HG03565 (cell line): ENCODE measurements at regions not wholly inside any gene's neighbourhood (a gene's known extent, or its start where the extent isn't known, plus 50 kb on each side); places are given as distances from the start of the nearest gene placed in this dataset.
"Not testable (repeated sequence)": the region's sequence is repeated elsewhere in the genome, so short reads cannot be mapped to it uniquely, and the experiment has no call there.

Experiments
- ATAC-seq: cut with Tn5 transposase; IDR thresholded peaks from one replicate; pipeline ENCODE4 v1.9.1; 2021; ENCODE audit warnings: mild to moderate bottlenecking, moderate library complexity; ENCODE audit not compliant: unreplicated experiment

DNA sequence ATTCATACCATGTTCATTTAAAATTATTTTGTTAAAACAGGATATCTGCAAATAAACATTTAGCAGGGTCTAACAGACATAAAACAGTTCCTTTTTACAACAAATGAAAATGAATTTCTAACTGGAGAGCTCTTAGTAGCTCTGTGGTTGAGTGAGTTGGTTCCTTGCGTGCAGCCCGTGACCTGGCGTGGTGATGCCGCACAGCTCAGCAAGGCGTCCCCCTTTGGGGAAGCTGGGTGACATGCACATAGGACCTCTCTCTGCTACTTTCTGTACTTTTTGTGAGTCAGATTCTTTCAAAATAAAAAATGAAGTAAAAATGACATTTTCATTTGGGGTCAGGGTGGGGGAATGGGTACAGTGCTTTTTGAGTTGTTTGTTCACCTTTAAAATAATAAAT is 75.9 kb downstream of the NPIPB11 start:
- ATAC-seq, result not testable (repeated sequence)

DNA sequence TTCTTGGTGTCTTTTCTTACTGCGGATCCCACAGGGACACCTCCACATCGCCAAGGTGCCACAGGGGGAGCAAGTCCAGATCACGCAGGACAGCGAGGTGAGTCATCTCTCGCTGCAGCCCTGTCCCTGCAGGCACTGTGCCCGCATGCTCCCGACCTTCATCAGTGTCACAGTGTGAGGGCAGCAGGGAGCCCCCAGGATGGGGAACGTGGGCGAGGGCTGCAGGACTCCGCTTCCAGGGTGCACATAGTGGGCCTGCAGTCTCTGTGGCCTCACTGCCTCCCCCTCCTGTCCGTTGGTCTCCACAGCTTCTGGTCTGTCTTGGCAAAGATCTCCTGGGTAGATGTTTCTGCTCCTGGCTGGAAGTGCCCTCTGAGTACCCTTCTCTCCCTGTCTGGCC is 78.0 kb downstream of the NPIPB11 start:
- ATAC-seq, result not testable (repeated sequence)

DNA sequence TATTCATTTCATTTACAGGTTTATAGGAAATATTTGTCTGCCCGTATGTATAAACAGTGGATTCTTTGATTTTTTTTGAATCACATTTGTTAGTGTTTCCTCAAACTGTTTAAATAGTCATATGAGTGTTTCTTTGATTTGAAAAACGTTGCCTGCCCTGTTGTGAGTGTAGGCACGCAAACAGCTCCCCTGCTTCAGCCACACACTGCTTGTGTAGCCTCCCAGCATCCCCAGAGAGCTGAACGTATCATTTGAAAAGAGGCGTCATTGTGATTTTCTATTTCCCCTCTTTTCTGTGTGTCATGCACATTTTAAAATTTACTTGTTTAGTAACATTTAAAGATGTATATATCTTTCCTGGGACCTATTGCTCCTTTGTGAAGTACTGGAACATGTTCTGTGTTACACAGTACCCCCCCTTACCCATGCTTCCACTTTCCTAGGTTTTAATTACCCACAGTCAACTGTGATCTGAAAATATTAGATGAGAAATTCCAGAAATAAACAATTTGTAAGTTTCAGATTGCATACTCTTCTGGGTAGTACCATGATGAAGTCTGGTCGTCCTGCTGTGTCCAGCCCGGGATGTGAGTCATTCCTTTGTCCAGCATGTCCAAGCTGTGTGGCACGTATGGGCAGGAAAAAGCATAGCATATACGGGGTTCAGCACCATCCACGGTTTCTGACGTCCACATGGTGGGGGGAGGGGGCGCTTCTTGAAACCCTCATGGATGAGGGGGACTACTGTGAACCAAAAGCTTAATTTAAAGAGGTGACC is 78.7 kb downstream of the NPIPB11 start:
- not testable (repeated sequence) for ATAC-seq

DNA sequence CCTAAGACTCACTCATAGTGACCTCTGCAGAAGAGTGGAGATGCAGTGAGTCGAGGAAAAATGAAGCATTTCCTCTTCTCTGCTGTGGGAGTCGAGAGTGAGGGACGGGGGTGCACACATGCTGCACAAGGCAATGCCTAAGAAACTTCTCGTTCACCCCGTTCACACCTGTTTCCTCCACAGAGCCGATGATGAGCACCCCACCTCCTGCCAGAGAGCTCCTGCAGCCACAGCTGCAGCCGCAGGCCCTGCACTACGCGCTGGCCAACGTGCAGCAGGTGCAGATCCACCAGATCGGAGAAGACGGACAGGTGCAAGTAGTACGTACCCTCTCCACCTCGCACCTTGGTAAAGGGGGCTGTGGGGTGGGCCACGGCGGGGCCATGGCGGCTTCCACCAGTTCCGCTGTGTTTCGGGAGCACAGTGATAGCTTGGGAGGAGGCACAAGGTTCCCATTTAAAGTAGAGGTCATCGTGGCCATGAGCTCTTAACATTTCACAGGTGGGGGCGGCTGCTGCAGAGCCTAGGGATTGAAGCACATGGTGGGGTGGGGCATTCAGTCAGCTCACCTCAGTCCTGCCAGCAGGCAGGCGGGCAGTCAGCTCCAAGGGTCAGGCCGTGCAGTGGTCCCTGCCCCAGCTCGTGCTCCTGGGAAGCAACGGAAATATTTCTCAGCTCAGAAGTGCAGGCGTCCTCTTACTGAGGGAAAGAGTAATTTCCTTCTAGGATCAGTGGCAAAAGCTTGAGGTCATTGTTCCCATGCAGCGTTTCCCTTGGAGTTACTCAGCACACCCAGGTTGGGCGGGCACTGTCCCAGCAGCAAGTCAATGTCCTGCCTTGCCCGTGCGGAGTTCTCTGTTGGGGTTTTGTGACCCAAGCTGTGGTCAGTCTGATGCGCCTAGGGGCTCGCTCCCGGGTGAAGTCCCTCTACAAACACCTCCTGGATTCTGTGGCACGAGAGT is 80.1 kb downstream of the NPIPB11 start:
- not testable (repeated sequence) for ATAC-seq

DNA sequence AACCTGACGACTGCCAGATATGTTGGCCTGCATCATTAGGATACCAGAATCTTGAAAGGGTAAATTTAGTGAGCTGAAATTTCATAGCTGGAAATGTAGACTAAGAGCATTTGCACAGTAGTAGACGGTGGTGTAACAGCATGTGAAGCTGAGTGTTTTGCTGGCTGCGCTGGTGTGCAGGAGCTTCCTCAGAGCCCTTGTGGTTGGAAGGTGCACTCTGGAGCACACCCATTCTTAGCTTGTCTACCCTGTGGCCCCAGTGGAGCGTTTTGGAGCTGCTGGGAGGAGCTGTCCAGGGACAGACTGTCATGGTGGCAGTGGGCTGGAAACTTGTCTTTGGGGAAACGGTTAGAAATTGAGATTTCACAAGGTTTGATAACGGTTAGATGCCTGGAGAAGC is 82.8 kb downstream of the NPIPB11 start:
- ATAC-seq, result not testable (repeated sequence)

DNA sequence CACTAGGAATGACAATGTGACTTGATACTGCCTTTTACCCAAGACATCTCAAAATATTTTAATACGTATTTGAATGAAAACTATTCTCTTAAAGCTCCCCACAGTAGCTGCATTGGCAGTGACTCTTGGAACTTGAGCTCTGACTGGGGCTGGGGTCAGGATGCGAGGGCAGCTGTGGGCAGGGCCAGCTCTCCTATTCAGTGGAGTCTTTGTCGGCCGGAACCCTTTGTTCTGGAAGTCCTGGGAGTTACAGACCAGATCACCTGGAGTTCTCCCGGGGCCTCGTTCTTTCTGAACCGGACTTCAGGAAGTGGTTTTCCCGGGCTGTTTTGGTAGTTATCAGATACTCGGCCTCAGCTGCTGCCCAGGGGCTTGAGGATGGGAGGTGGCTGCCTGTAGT is 84.9 kb downstream of the NPIPB11 start:
- ATAC-seq, result no peak

DNA sequence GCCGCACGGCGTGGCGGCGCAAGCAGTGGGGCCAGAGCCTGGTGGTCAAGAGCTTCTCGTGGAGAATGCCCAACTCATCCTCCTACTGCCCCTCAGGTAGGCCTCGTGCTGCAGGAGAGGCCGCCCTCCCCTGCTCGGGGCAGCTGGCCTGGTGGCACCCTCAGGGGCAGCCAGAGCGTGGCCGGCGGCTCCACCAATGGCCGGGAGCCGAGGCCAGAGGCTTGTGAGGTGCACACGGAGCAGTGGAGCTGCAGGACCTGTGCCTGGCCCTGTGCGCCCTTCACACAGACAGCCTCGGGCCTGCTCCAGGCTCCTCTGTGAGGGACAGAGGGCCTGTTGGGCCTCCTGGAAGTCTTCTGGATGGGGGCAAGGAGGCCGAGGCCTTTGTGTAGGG is 85.5 kb downstream of the NPIPB11 start:
- ATAC-seq, result no peak

DNA sequence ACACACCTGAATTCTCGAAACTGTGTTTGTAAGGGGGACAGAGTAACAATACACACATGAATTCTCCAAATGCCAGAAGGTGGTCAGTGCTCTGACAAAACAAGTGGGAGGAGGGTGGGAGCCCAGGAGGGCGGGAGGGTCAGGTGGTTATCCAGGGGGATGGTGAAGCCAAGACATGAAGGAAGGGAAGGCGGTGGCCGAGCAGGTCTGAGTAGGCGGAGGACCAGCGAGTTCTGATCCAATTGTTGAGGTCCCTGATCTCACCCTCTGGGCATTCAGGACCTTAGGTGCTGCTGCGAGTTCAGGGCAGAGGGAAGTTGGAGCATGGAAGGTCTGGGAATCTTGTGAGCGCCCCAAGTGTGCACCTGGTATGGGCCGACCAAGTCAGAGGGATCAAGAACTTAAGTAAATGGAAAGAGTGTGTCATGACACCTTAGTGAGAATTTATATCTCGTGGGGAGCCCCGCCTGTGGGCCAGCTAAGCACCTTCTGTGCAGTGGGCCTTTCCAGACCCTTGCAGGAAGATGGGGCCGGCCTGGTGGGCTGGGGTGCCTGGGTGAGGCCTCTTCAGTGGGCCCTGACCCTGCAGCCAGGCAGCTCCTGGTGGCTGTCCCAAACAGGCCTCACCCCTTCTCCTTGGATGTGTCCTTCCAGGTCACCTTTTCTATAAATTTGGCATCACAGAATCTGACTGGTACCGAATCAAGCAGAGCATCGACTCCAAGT is 86.1 kb downstream of the NPIPB11 start:
- no peak for ATAC-seq

DNA sequence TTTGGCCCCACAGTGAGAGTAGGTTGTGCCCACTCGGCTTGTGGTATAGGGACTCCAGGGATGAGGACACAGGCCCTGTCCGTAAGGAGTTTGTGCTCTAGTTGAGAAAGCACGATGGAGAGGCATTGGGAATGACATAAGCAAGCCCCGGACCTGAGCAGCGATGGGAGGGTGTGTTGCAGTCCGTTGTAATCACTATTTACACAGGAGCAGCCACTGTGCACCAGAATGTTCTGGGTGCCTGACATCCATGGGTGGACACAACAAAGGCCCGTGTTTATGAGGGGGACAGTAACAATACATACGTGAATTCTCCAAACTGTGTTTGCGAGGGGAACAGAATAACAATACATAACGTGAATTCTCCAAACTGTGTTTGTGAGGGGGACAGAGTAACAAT is 86.8 kb downstream of the NPIPB11 start:
- ATAC-seq, result no peak

DNA sequence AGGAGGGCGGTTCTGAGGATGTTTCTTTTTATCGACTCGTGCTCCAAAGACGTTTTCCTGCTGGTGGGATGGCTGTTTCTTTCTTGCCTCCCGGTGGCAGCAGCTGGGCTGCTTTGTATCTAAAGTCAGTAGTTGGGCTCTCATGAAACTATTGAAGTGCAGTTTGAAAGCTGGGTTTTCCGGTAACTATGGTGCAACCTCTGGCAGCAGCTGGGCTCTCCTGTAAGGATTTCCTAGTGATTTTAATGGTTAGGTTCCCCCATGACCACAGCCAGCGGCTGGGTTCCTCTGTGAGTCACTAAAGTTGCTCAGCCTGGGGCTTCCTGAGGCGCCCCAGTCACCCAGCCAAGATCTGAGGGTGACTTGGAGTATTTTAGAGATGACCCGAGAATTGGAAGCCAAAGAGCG is 87.9 kb downstream of the NPIPB11 start:
- not testable (repeated sequence) for ATAC-seq

DNA sequence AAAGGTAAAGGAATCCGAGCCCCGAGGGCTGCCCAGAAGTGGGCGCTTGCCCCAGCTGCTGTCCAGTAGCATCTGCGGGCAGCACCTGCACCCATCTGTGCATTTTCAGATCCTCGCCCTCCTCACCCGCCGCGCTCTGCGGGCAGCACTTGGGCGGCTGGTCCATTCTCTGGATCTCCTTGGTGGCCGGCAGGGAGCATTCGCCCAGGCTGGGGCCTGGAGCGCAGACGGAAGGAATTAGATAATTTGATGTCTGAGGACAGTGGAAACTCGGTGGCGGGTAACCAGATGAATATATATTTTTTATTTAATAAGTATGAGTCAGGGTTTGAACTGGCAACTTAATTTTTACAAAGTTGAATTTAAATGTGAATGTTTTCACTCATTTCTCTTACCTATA is 88.5 kb downstream of the NPIPB11 start:
- no peak for ATAC-seq

DNA sequence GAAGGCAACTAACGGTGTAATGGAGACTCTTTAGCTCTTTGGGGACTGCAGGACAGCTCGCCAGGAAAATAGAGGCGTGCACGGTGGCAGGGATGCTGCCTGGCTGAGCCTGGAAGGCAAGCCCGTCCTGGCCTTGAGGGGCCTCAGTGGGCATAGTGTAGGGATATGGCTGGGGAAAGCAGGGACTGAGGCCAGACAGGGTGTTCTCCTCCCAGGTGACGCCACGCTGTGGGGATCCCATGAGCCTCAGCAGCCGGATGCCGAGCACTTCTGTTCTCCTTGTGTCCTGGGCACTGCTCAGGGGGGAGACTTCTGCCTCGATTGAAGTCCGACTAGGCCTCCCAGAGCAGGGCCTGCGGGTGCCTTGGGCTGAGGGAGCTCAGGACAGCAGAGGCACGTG is 89.2 kb downstream of the NPIPB11 start:
- ATAC-seq, result no peak

DNA sequence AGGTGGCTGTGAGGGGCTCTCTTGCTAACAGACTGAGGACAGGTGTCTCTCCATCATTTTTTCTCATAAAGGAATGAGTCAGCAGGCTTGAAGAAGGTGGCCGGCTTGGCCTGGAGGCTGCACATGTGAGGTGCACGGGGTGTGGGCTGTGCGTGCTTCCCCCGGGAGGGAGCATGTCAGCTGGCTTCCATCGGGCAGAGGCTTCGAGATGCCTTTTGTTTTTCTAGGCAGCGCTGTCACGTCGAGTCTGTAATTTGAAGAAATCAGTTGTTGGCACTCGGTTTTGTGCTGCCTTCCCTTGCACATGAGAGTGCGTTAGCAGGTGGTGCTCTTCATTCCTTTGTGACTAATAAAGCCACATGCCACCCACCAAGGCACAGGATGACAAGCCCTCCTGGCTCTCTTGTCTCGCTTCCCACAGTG is 89.7 kb downstream of the NPIPB11 start:
- no peak for ATAC-seq

DNA sequence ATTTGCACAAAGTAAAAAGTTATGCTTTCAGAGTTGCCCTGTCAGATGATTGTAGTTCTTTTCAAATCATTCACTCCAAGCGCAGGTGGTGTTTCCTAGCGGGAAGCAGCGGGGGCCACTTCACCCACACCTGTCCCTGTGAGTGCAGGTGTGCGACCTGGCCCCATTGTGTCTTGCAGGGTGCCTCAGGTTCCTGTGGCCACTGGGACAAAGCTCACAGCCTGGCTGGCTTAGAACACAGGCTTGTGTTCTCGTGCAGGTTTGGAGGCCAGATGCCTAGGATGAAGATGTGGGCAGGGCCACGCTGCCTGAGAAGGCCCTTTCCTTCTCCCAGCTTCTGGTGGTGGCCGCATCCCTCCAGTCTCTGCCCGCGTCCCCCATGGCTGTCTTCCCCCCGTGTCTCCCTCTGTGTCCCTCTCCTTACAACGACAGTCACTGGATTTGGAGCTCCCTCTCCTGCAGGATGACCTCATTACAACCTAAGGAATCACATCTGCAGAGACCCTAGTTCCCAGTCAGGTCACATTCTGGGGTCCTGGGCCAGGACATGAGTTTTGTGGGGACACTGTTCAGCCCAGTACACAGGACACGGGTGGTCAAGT is 90.5 kb downstream of the NPIPB11 start:
- no peak for ATAC-seq

DNA sequence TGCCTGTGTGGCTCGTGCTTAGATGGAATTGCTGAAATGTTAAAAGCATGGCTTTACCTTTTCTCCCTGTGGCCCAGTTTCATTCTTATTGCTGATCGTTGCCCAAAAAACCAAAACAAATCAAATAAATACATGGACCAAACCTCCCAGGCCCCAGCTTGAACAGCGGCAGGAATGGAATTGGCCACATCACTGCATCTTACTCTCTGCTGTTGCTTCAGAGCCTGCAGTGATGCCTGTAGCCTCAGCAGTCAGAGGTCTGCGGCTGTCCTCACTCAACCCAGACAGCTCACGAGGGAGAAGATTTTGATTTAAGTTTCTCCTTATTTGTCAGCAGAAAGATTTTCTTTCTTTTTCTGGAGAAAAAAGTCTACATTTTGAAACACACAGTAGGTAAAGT is 91.5 kb downstream of the NPIPB11 start:
- ATAC-seq, result no peak

DNA sequence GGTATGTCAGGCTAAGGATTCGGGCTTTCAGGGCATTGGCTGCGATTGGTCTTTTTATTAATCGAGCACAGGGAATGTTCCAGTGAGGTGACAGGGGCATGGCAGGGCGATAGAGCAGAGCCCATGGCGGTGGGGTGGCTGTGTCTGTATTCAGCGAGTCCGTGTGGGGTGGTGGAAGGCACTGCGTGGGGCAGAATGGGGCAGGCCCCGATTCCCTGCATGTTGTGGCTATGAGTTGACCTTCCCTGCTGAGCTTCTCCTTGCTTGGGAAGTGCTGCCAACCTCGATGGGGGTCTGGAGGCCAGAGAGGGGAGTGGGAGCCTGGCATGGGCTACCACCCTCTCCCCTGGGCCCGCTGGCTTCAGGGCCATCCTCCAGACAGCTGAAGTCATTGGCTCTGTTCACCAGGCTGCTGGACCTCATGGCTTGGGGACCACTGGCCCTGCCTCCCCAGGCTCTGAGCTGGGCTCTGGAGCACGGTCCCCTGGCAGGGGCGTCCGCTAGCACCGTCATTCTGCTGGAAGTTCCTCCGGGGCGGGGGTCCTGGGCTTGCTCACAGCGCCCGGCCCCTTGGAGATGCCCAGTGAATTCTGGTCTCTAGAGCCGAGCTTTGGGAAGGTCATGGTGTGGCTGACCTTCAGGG is 92.1 kb downstream of the NPIPB11 start:
- ATAC-seq, result no peak

DNA sequence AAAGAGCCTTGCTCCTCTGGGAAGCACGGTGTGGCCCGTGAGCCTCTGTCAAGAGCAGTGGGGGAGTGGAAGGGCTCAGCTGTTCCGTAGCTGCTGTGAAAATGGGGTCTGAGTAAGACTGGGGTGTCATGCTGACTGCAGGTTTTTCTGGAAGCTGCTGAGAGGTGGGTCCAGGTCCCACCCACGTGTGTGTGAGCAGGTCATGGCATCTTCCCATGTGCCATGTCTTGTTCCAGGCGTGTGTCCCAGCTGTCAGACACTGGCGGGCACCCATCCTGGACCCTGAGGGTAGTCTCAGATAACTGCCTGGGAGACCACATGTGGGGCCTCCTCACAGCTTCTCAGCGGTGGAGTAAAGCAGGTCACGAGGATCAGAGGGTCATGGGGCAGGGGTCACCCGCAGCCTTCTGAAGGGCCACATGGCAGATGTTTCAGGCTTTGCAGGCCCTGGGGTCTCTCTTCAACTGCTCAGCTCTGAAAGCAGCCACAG is 92.9 kb downstream of the NPIPB11 start:
- ATAC-seq, result no peak

DNA sequence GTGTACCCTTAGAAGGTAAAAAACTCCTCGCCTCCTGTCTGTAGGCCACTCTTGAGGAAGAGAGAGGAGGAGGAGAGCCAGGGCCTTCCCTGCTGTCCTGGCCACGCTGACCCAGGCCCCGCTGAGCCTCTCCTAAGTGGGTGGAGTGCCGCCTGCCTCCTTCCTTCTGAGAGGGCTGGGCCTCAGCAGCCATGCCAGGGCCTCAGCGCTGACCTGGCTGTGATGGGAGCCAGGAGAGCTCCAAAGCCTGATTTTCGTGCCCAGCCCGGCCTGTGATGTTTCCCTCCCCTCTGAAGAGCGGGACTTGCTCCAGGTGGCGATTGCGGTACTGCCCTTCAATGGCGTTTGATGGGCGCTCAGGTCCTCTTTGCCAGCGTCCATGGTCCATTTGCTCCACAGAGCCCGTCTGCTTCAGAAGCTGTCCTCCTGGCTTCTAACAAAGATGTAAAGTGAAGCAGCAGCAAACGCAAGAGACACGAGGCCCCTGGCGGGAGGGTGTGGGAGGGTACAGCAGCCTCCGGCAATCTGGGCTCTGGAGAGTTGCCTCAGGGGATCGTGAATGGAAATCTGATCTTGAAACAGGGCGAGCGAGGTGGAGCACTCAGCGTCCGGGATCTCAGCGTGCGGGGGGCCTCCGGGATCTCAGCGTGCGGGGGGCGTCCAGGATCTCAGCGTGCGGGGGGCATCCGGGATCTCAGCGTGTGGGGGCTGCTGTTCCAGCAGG is 93.5 kb downstream of the NPIPB11 start:
- ATAC-seq, result no peak

DNA sequence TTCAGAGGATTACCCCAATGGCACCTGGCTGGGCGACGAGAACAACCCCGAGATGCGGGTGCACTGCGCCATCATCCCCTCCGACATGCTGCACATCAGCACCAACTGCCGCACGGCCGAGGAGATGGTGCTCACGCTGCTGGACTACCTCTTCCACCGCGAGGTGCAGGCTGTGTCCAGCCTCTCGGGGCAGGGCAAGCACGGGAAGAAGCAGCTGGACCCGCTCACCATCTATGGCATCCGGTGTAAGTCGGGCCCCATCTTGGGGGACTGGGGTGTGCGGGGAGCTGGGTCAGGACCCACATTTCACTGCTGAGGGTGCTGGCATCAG is 94.2 kb downstream of the NPIPB11 start:
- ATAC-seq, result not testable (repeated sequence)
